HepG2 (cell line): ENCODE measurements at regions not wholly inside any gene's neighbourhood (a gene's known extent, or its start where the extent isn't known, plus 50 kb on each side); places are given as distances from the start of the nearest gene placed in this dataset.

Source experiments
- ATAC-seq: fragments of 200-7000 bp; cut with Tn5 transposase; 3 replicates; pipeline ENCODE4 v1.9.1; 2020; ENCODE audit warnings: mild to moderate bottlenecking, moderate library complexity
- BruUV-seq: library from RNA; stranded (reverse); fragments of 400-500 nt; replicated peaks from 2 replicates; lab custom pipeline; 2021; lab: Mats Ljungman, UMichigan
- CTCF ChIA-PET: fragments of 300-600 bp; formaldehyde crosslinking; extraction: SDS; loops from one replicate; lab custom pipeline; 2021; ENCODE audit warnings: low total read pairs, inconsistent platforms, low intra/inter-chr PET ratio; lab: Yijun Ruan, JAX
- POLR2A ChIA-PET: fragments of 350-600 bp; sonication (Branson Sonifier 250); formaldehyde crosslinking; loops from one replicate; lab custom pipeline; 2020; ENCODE audit warnings: antibody characterized with exemption, inconsistent platforms; lab: Yijun Ruan, JAX
- DNase-seq: peaks from one replicate; pipeline ENCODE4 v3.0.0-alpha.2; 2015; ENCODE audit warnings: low spot score
- FAIRE-seq: peaks from 3 replicates; lab custom pipeline; 2011; peaks lifted over from hg19 to GRCh38; lab: Jason Lieb, UNC
- H2AFZ ChIP-seq: one replicate; pipeline ENCODE4 v1.6.1; 2011; ENCODE audit warnings: low read length, inconsistent platforms
- H3K27ac ChIP-seq: fragments of 300-600 bp; 3 replicates; pipeline ENCODE4 v1.8.0; 2011; ENCODE audit warnings: mixed run types, mild to moderate bottlenecking, mixed read lengths, low read length, inconsistent platforms; ENCODE audit not compliant: insufficient read depth; ENCODE audit errors: extremely low read length
- H3K27me3 ChIP-seq, 2 experiments: fragments of 200-600 bp in 1 of 2; 2 replicates in 1 of 2; 3 replicates in 1 of 2; pipeline versions ENCODE4 v1.6.0 to v1.8.0; 2011; ENCODE audit warnings: low read length in 2 of 2, mild to moderate bottlenecking in 2 of 2, moderate library complexity in 2 of 2, inconsistent platforms in 1 of 2; ENCODE audit not compliant: insufficient read depth in 2 of 2, control insufficient read depth in 1 of 2
- H3K36me3 ChIP-seq, 2 experiments: fragments of 200-600 bp in 1 of 2; replicated peaks in 1 of 2; 2 replicates in 1 of 2; 3 replicates in 1 of 2; pipeline versions ENCODE4 v1.5.1 to v1.8.0; 2011; ENCODE audit warnings: low read length in 2 of 2, inconsistent platforms in 1 of 2; ENCODE audit not compliant: insufficient read depth in 2 of 2, control insufficient read depth in 1 of 2
- H3K4me1 ChIP-seq: 2 replicates; pipeline ENCODE4 v1.5.1; 2012; ENCODE audit warnings: low read length, inconsistent platforms; ENCODE audit not compliant: insufficient read depth
- H3K4me2 ChIP-seq: 2 replicates; pipeline ENCODE4 v1.6.0; 2011; ENCODE audit warnings: low read depth, low read length, inconsistent platforms
- H3K4me3 ChIP-seq, 3 experiments: fragments of 200-600 bp in 1 of 3; sonication (generic), shearing (Covaris generic) in 1 of 3; replicated peaks in 1 of 3; 2 replicates each; pipeline ENCODE4 v1.5.1; 2011 to 2016; ENCODE audit warnings: low read length in 3 of 3, inconsistent platforms in 2 of 3, low read depth in 2 of 3, mild to moderate bottlenecking in 2 of 3, control low read depth in 1 of 3, mixed read lengths in 1 of 3; ENCODE audit not compliant: insufficient read depth in 1 of 3
- H3K79me2 ChIP-seq: one replicate; pipeline ENCODE4 v1.6.1; 2011; ENCODE audit warnings: low read length, inconsistent platforms; ENCODE audit not compliant: insufficient read depth
- H3K9ac ChIP-seq: 2 replicates; pipeline ENCODE4 v1.6.0; 2011; ENCODE audit warnings: mild to moderate bottlenecking, low read depth, low read length, inconsistent platforms; ENCODE audit not compliant: insufficient read depth
- H3K9me3 ChIP-seq: 2 replicates; pipeline ENCODE4 v1.5.1; 2012; ENCODE audit warnings: mild to moderate bottlenecking, low read length
- H4K20me1 ChIP-seq: 2 replicates; pipeline ENCODE4 v1.6.0; 2011; ENCODE audit warnings: inconsistent platforms, mild to moderate bottlenecking, low read length, moderate library complexity; ENCODE audit not compliant: insufficient read depth
- FOXK2 ChIP-seq: fragments of 450-650 bp; IDR thresholded peaks from 2 replicates; pipeline ENCODE4 v1.6.1; 2016
- HMG20B ChIP-seq: conservative IDR thresholded peaks from 2 replicates; pipeline ENCODE4 v1.6.1; 2016; ENCODE audit warnings: missing genetic modification reagents, missing compliant biosample characterization
- KDM3A ChIP-seq: IDR thresholded peaks from 2 replicates; pipeline ENCODE4 v1.6.1; 2018; ENCODE audit warnings: low read depth, missing compliant biosample characterization
- KIAA2018 ChIP-seq: sonication (generic); formaldehyde crosslinking; IDR thresholded peaks from 2 replicates; pipeline ENCODE4 v1.5.0; 2020; ENCODE audit warnings: mild to moderate bottlenecking, missing genetic modification reagents, borderline replicate concordance
- NBN ChIP-seq: fragments of 450-650 bp; conservative IDR thresholded peaks from 2 replicates; pipeline ENCODE4 v1.6.1; 2017
- NFKBIZ ChIP-seq: IDR thresholded peaks from 2 replicates; pipeline ENCODE4 v1.6.1; 2018; ENCODE audit warnings: missing genetic modification reagents, missing compliant biosample characterization
- RFX3 ChIP-seq: IDR thresholded peaks from 2 replicates; pipeline ENCODE4 v1.6.1; 2016; ENCODE audit warnings: missing biosample characterization, missing genetic modification reagents
- ZFP90 ChIP-seq: sonication (generic); formaldehyde crosslinking; IDR thresholded peaks from 2 replicates; pipeline ENCODE4 v1.8.0; 2022; ENCODE audit warnings: missing genetic modification reagents, mild to moderate bottlenecking, inconsistent platforms, borderline replicate concordance
- ZNF784 ChIP-seq: sonication (generic); formaldehyde crosslinking; IDR thresholded peaks from 2 replicates; pipeline ENCODE4 v1.5.1; 2020; ENCODE audit warnings: missing genetic modification reagents, mild to moderate bottlenecking, borderline replicate concordance
- WGBS: methylation state at CpG from one replicate; pipeline ENCODE4 v1.1.6; 2017; ENCODE audit warnings: low lambda C conversion rate; 5-methylcytosine and 5-hydroxymethylcytosine counted together
- in situ Hi-C: cut with HindIII; loops from 2 replicates; pipeline ENCODE4 v1.10.0; 2017; ENCODE audit warnings: low pct_unique_long_range_greater_than_20kb; ENCODE audit not compliant: extremely low pct_ligation_motif_present
- intact Hi-C: fragments of 100-400 bp; cut with micrococcal nuclease; formaldehyde crosslinking; loops from one replicate; pipeline ENCODE4 v1.10.0; 2022; ENCODE audit not compliant: unreplicated experiment

GRCh38 chr18:57854726-57855125 lies 51.6 kb upstream of the ATP8B1 start (continued):
- TF ChIP-seq KIAA2018 = no peak

DNA sequence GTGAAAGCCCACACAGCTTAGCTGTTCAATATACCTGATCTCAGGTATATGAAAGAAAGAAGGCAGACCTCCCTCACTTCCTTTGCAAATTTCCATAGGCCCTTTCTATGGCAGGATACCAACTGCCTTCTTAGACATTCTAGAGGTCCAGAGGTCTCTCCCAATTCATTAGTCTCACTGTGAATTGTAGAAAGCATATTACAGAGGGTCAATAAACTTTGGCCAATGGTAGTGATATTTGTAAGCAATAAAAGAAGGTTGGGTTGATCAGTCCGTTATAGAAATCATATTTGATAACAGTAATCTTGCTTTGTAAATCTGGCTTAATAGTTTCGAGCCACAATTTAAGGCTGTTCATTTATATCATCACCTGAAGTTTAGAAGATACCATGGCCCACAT lies 50.7 kb upstream of the ATP8B1 start:
- Histone ChIP-seq H3K9ac (no peak overlapping the region), H3K4me1 (no peaks in the 10 kb centered on the region), H3K9me3 (no peaks in the 10 kb centered on the region), H3K27me3 (no peaks in the 10 kb centered on the region; a peak in 2 of 5 replicates), H3K36me3 (no peaks in the 10 kb centered on the region), H3K27ac (no peak overlapping the region), H3K4me3 (no peak overlapping the region), H2AFZ (no peak overlapping the region), H3K4me2 (no peak overlapping the region), H3K79me2 (no peaks in the 10 kb centered on the region), H4K20me1 (no peaks in the 10 kb centered on the region)
- FAIRE-seq = no peak
- ChIA-PET POLR2A (no interaction called here), CTCF (no interaction called here)
- DNase-seq = no peak
- intact Hi-C loops (loop anchor here (10.0 kb wide), 1 partner anchor 49 kb away; the partner anchor contains the start of gene ATP8B1), in situ Hi-C loops (no loop called here)
- 80% methylated on average over 2 of the region's 2 CpGs for WGBS
- ATAC-seq = no peak
- no TSS peak for BruUV-seq
- TF ChIP-seq FOXK2 = no peak
- TF ChIP-seq HMG20B (CRISPR knock-in tag) = no peak
- no peak for TF ChIP-seq ZFP90 (CRISPR knock-in tag)
- TF ChIP-seq NFKBIZ (CRISPR knock-in tag) = no peak
- no peak for TF ChIP-seq KDM3A (CRISPR knock-in tag)
- TF ChIP-seq NBN = no peak
- TF ChIP-seq ZNF784 (CRISPR knock-in tag) = no peak
- no peak for TF ChIP-seq RFX3 (CRISPR knock-in tag)
